HTR-8/SVneo (cell line): ENCODE measurements at regions not wholly inside any gene's neighbourhood (a gene's known extent, or its start where the extent isn't known, plus 50 kb on each side); places are given as distances from the start of the nearest gene placed in this dataset.

Experiments
- DNase-seq: peaks from one replicate; pipeline ENCODE4 v3.0.0; 2011; ENCODE audit warnings: low spot score, mixed read lengths; ENCODE audit not compliant: insufficient read length
- FAIRE-seq: peaks from 2 replicates; lab custom pipeline; 2011; peaks lifted over from hg19 to GRCh38; lab: Jason Lieb, UNC

DNA sequence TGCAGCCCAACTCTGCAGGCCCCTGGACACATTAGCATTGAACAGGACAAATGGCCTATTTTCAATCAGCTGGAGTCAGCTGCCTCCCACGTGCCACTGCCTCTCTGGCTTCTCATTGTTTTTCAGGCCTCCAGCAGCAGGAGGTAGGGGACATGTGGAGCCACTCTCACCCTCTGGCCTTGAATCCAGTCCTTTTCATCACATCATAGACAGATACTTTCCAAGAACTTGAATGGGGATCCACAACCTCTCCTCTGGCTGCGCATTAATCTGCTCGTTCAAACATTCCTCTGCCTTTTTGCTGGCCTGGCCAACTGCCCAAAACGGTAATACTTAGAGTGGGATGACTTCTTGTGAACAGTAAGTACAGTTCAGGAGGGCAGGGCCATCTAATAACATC, 592.3 kb downstream of the PKHD1 start:
- DNase-seq (no peak), FAIRE-seq (no peak)

DNA sequence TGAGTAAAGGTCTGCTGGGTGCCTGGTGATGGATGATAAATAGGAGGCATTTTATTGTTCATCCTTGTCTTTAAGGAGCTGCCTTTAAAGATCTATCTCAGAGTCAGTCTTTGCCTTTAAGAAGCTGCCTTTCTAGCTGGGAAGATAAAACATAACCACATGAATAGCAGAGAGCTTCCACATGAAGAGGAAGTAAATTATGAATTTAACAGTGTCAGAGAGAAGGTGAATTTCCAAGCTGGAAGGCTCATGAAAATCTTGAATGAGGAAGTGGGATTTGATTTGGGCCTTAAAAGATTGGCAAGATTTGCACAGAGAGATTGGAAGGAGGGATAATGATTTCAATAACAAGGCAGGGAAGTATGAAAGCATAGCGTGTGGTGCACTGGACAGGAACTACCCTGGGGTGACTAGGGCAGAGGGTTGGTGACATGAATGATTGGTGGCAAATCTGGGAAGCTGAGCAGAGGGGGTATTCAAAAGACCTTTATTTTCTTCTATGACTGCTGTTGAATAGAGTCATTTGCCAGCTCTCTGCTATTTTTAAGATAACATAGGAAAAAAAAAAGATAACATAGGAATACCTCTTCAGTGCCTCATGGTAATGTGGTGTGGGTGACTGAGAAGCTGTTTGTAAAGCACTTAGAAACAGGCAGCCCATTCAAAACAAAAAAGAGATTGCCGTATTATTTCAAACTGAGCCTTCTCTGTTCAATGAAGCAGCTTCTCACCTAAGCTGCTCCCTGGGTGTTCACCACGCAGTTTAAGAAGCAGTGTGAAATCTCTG, 591.6 kb downstream of the PKHD1 start:
- FAIRE-seq = no peak
- DNase-seq = no peak

DNA sequence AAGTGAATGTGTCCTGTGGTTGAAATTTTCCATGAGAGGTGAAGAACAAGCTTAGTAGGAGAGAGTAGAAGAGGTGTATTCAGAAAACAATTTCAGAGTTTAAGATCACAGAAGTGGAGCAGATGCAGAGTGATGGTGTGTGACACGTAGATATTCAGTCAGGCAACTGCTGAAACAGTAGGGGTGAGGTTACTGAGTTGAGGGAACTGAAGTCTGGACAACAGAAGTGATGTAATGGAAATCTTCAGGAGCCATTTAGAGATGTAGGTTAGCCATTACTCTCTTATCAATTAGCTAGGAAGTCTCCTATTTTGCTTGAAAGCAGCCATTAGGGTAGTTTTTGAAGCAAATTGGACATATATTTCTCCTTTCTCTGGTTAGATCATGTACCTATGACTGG, 584.4 kb downstream of the PKHD1 start:
- DNase-seq (no peak), FAIRE-seq (no peak)

DNA sequence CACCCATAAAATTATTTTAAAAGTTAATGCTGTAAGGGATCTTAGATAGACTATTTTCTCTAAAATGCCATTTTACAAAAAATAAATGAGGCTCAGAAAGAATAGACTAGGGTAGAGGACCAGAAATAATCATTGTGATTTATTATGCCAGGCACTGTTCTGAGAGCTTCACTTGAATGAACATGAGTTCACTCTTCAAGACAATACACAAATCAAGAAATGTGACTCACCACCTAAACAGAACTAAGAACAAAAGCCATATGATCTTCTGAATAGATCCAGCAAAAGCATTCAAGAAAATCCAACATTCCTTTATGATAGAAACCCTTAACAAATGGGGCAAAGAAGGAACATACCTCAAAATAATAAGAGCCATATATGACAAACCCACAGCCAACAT, 582.0 kb downstream of the PKHD1 start:
- no peak for DNase-seq
- no peak for FAIRE-seq

DNA sequence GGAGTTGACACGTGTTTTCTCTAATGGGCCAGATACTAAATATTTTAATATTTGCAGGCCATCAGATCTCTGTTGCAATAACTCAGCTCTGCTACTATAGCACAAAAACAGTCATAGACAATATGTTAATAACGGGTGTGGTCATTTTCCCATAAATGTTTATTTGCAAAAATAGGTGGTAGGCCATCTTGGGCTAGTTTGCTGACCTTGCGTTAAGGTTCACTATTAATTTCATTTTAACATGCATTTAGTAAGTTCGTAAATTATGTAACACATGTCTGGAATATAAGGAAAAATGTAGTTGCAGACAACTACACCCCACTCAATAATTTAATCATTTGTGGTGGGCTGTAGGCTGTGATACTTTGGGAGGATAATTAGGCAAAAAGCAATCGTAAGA, 577.8 kb downstream of the PKHD1 start:
- DNase-seq (no peak), FAIRE-seq (no peak)

DNA sequence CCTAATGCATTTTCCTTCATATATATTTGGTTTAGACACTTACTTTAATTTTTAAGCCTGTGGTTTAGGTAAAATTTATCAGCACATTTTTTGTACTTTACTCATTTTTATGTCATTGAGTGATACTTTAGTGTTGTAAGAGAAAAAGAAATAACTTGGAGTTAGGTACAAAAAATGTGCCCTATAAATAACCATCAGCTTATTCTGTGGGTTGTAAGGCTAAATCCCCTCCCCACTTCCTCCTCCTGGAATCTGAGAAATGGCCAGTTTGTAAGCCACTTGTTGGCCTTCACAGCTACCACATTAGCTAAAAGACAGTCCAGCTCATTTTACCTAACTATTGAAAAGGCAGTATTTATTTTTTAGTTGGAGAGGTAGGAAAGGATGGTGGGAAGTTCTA, 576.3 kb downstream of the PKHD1 start:
- no peak for FAIRE-seq
- no peak for DNase-seq

DNA sequence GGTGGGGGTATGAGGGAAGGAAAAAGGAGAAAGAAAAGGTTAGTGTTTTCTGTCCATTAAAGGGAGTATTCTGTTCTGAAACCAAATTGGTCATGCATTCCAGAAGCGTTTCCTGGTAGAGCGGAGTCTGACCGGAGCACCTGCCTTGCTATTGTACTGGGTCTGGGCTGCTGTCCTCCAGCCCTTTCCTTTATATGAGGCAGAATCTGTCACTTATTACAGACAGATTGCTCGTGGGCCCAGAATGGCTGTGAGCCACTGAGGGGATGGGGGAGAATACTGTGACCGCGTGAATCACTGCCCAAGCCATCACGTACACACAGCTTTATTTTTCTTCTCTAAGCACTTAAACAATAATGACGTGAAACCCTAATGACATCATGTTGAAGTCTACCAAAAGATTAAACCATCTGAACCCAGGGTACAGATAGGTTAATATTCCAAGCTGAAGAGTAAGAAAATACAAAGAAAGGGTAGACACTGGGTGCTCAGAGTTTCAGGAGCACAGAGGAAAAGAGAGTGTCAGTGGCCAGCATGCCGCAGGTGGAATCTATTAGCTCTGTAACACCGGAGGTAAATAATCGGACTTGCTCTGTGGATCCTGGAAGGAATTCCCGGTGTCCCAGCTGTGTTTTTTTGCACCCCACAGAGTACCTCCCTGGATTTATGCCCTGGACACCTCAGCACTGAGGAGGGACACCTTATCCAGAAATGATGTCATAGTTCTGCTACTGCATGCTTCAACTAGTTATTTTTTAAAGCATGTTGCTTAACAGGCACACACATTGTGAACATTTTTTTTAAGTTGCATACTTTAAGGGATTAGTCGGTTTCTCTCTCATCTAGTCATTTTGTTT, 573.3 kb downstream of the PKHD1 start:
- DNase-seq (no peak), FAIRE-seq (no peak)

DNA sequence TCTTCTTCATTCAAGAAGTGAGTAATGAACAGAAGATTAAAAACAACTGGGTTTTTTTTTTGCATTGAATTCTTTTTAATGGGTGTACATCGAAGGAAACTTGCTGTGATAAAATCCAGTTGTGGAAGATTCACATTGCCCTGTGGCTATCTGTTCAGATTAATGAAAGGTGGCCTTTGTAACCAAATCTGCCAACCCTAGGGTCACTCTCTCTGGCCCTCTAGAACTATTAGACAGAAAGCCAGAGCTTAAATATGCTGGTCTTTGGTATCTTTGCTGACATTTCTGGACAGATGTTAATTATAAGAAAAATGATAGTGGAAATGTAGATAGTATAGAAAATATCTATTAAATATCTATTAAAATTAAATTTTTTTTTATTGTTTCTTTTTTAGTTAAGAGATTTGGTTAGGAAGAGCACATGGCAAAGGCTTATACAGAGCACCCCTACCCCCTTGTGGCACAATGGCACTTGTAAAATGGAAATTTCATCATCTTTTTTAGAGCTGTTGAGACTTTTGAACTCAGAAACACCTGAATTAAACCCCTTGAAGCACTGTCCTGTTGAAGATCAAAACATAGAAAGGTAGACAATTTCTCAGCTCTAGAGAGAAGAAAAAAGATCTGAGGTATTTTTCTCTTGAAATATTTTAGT, 572.5 kb downstream of the PKHD1 start:
- FAIRE-seq = no peak
- no peak for DNase-seq

DNA sequence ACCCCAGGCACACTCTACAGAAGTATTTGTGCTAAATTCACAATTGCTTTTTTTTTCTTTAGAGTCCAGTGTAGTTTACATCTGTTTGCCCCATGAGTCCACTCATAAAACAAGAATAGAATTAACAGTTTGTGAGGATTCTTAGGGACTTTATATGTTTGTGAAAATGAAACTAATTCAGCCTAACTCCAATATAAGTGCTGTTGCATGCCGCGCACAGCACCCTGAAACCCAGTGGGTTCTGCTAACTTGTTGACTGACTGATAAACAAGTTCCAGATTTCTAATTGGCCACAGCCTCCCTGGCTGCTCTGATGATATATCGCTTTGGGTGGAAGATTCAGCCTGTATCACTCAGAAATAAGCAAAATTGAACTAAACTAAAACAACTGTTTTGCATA, 561.4 kb downstream of the PKHD1 start:
- DNase-seq (no peak), FAIRE-seq (no peak)

DNA sequence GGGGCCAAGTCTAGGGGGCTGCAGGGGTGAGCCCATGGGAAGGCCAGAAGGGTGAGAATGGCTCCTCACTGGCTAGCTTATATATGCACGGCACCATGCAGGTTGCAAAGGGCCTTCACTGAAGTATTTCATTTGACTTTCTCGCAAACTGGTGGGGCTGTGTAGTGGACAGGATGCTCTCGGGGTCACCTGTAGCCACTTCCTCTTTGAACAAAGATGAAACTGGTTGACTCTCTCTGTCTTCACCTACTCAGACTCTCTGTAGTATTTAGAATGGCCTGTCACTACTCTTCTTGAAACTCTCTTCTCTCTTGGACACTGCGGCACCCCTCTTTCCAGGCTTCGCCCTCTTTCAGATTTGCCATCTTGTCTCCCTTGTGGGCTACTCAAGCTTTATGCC, 560.5 kb downstream of the PKHD1 start:
- no peak for FAIRE-seq
- DNase-seq = no peak

DNA sequence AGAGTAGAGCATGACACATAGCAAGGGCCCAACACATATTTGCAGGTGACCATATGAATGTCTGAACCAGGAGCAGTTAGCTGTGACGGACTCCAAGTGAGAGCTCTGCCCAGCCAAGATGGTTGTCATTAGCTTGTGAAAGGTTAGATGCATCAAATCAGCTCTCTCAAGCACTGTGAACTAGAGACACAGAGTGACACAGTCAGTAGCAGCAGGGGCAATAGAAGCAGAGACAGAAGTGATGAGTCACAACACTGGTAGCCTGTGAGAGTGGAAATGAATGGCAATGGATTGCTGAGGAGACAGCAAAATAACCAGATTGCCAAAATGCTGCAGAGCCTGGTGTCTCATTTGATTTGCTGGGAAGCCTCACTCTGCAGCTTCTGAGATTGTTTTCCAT, 558.9 kb downstream of the PKHD1 start:
- DNase-seq = no peak
- no peak for FAIRE-seq

DNA sequence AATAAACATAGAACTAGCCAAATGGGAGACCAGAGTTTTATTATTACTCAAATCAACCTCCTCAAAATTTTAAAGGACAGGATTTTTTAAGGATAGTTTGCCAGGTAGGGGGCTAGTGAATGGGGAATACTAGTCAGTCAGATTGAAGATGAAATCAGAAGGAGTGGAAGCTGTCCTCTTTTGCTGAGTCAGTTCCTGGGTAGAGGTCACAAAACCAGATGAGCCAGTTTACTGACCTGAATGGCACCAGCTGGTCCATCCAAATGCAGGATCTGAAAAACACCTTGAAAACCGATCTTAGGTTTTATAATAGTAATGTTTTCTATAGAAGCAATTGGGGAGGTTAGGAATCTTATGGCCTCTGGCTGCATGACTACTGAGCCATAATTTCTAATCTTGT, 558.2 kb downstream of the PKHD1 start:
- no peak for FAIRE-seq
- no peak for DNase-seq

DNA sequence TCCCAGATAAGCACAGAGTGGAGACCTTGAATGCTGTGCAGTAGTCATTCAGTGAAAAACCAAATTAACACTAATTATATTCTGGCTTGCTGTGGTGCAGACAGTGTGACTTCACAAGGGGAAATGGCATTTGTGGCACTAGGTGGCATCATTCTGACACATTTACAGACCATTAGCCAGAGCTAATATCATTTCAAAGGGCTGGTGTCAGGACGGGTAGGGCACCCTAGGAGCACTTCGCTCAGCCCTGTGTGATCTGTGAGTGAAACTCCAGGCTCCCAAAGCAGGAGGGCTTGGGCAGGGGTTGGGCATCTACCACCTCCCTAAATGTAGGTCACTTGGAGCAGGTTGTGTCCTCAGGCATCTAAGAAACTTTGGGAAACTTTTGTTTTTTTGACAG, 555.8 kb downstream of the PKHD1 start:
- DNase-seq = no peak
- FAIRE-seq = no peak

DNA sequence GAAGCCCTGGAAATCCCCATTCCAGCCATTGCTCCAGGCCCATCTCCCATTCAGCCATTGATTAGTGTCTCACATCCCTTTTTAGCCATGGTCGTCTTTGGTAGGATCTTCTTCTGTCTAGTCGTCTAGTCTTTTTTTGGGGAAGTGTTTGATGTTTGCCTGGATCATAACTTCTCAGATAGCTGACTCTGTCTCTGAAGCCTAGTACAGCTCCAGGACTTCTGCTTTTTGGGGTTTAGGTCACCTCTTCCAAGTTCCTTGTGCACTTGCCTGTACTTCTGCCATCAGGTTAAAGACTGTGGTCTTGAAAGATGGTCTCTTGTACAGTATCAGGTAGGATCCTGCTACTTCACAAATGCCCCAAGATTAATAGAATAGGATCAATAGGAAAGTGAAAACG, 553.5 kb downstream of the PKHD1 start:
- FAIRE-seq (no peak), DNase-seq (no peak)

DNA sequence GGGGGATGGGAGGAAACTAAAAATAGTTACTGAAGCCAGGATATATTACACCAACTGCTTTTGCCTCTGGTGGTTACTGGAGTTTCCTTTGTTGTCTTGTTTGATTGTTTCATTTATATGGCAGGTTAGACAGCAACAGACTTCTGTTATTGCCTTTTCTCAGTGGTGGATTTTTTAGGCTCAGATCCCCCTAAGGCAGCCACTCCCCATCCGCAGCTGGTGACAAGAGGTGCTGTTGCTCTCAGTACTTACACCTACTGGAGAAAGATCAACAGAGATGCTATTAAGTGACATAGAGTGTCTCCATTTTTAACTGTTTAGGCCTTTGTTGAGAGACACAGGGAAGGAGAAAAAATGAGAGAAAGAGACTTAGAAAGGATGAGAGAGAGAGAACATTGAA, 552.1 kb downstream of the PKHD1 start:
- DNase-seq (no peak), FAIRE-seq (no peak)

DNA sequence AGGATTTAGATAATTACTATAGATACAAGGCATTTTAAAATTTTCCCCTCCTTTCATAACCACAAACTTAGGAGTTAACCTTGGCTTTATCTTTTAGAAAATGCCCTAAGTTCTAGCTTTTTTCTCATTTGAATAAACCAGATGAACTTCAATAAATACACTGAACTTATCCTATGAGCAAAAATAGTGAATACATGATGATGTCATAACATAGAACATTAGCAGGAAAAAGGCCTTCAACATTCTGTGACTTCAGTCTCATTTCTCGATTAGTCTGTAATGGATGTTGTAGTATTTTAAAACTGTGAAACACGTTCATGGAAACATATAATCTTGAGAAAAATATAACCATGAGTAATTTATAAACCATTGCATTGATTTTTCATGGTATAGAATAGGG, 550.7 kb downstream of the PKHD1 start:
- FAIRE-seq = no peak
- no peak for DNase-seq

DNA sequence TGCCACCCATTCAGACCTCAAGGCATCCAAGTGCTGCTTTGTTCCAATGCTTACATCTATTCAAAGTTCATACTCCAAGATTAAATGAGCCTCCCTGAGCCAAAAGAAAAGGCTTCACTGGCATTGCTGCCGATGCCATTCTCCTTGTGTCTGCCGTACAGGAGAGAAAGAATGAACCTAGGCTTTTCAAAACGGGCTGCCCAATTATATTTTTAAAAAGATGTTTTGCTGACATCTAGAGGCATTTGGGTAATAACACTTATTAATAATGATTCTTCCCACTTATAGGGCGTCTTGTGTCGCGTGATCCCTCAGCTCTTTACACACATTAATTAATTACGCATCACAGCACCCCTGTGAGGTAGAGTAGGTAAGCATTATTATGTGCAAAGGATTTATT, 545.6 kb downstream of the PKHD1 start:
- DNase-seq (no peak), FAIRE-seq (no peak)

DNA sequence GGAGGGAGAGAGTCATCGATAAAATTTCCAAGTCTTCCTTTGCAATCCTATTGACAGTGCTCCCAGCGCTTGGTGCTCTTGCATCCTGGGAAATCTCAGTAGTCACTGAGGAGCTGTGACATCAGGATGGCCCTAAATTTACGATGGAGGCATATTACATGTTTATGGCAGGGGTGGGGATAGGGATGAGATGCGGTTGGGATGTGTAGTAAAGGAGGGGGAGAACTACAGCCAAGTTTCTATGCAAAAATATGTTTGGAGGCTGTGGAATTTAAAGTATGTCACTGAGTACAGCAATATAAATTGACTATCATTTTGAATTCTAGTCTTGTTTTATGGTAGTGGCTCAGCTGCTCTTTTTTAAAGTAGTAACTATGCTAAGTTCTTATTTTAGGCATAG, 544.9 kb downstream of the PKHD1 start:
- FAIRE-seq = no peak

DNA sequence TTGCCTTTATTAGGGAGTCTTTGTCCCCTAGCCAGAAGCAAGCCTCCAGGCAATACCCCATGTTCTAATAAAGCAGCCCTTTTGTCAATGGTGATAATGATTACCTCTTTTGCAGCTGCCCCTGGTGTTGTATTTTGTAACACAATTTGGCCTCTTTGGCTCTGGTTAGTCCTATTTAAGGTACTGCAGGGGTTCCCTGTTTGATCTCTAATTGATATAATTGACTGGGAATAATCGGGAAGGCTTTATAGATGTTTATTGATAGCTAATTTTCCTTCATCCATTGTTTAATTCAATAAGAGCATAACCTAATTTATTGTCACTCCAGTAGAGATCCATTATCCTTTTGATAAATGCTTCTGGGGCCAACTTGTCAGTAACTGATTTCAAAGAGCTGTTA, 537.2 kb downstream of the PKHD1 start:
- DNase-seq = no peak
- FAIRE-seq = no peak

More for the DNA sequence above, 544.9 kb downstream of the PKHD1 start:
- DNase-seq = no peak

DNA sequence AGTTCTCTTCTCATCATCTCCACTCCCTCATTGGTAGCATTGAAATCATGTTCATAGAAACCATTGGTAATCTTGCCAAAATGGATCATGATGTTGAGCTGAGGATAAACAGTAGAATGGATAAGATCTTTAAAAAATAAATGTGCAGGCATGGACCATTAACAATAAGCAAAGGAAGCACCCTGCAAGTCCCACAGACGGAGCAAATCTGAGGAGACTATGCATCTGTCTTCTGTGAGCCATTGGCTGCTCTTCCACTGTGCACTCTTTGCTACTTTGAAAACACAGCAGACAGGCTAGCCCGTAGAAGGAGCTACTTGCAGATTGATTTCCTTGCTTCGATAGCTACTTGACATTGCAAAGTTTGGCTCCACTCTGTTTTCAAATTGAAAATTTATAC, 535.0 kb downstream of the PKHD1 start:
- no peak for FAIRE-seq
- DNase-seq = no peak
